Spleen (tissue), 11 donors: ENCODE measurements at regions not wholly inside any gene's neighbourhood (a gene's known extent, or its start where the extent isn't known, plus 50 kb on each side); places are given as distances from the start of the nearest gene placed in this dataset.
A peak's percentile ranks its signal among the peaks of the same experiment; 100 is the strongest.
"Not testable (repeated sequence)": the region's sequence is repeated elsewhere in the genome, so short reads cannot be mapped to it uniquely, and the experiment has no call there.

Source experiments
- DNase-seq: peaks from one replicate; pipeline ENCODE4 v3.0.0-alpha.2; 2020
- H3K27ac ChIP-seq, 8 donors: fragments of 200-600 bp; sonication (generic) in 7 of 8; 1 replicate in 4 of 8; 2 replicates in 4 of 8; pipeline versions ENCODE4 v1.5.0 to v1.8.0; 2016 to 2021; ENCODE audit warnings: inconsistent platforms in 4 of 8, mild to moderate bottlenecking in 4 of 8, moderate library complexity in 1 of 8
- H3K27me3 ChIP-seq, 7 donors: fragments of 200-600 bp; sonication (generic) in 6 of 7; replicated peaks in 1 of 7; 1 replicate in 4 of 7; 2 replicates in 3 of 7; pipeline versions ENCODE4 v1.5.0 to v1.8.0; 2016 to 2021; ENCODE audit warnings: inconsistent platforms in 3 of 7, mild to moderate bottlenecking in 1 of 7
- H3K36me3 ChIP-seq, 6 donors: fragments of 200-600 bp; sonication (generic) in 5 of 6; 1 replicate in 4 of 6; 2 replicates in 2 of 6; pipeline versions ENCODE4 v1.5.0 to v1.8.0; 2016 to 2021; ENCODE audit warnings: inconsistent platforms in 2 of 6
- H3K4me1 ChIP-seq, 6 donors: fragments of 200-600 bp; sonication (generic) in 5 of 6; 1 replicate in 3 of 6; 2 replicates in 3 of 6; pipeline versions ENCODE4 v1.5.0 to v1.8.0; 2016 to 2021; ENCODE audit warnings: inconsistent platforms in 3 of 6
- H3K4me3 ChIP-seq, 8 donors: fragments of 200-600 bp; sonication (generic) in 7 of 8; 1 replicate in 4 of 8; 2 replicates in 4 of 8; pipeline versions ENCODE4 v1.5.0 to v1.8.0; 2016 to 2021; ENCODE audit warnings: inconsistent platforms in 4 of 8, mild to moderate bottlenecking in 4 of 8, moderate library complexity in 2 of 8
- H3K9me3 ChIP-seq, 8 donors: fragments of 200-600 bp; sonication (generic) in 7 of 8; 1 replicate in 4 of 8; 2 replicates in 4 of 8; pipeline versions ENCODE4 v1.5.0 to v1.8.0; 2016 to 2021; ENCODE audit warnings: inconsistent platforms in 4 of 8
- WGBS, 5 donors: extraction: QIAGEN DNeasy Blood & Tissue Kit in 3 of 5; methylation state at CpG; one replicate each; pipeline versions ENCODE4 v1.1.5 to v1.1.7; 2013 to 2018; 5-methylcytosine and 5-hydroxymethylcytosine counted together
- intact Hi-C: fragments of 100-400 bp; cut with DNase I; formaldehyde crosslinking; loops from one replicate; pipeline ENCODE4 v1.15.0; 2023; ENCODE audit warnings: low total_unique reads
- donor health status: healthy with polysubstance abuse.
- donor health status: DM: no; HTN: no; CAD: no; lungs with moderate emphysema.
- donor health status: DM: no; HTN: no; CAD: no.
- donor health status: Bipolar disorder and iron deficiency.
- donor health status: healthy.
- donor health status: DM: no; HTN: no; CAD: no.
- donor health status: DM: yes; HTN: yes; CAD: no.

- H3K36me3 ChIP-seq, H3K9me3 ChIP-seq, intact Hi-C loops, H3K4me3 ChIP-seq, H3K27me3 ChIP-seq, DNase-seq, H3K27ac ChIP-seq, H3K4me1 ChIP-seq: not testable (repeated sequence)
- 76 to 86% (median 79%) methylated on average over 6 to 7 of the region's 7 CpGs for WGBS, 5 donors
These were observed 102.8 kb downstream of the SPATA31A6 start for GRCh38 chr9:42286145-42286845.

- H3K36me3 ChIP-seq, H3K4me3 ChIP-seq, H3K27ac ChIP-seq, H3K27me3 ChIP-seq, H3K9me3 ChIP-seq, H3K4me1 ChIP-seq, intact Hi-C loops: not testable (repeated sequence)
- WGBS, 5 donors: 70 to 89% (median 75%) methylated on average over 36 to 50 of the region's 51 CpGs
- peak; percentile 71 for DNase-seq
These were observed 104.8 kb downstream of the SPATA31A6 start for GRCh38 chr9:42288002-42288864.

GRCh38 chr9:42288865-42289229 lies 105.4 kb downstream of the SPATA31A6 start:
- H3K27me3 ChIP-seq, DNase-seq, H3K4me3 ChIP-seq, H3K36me3 ChIP-seq, intact Hi-C loops, H3K4me1 ChIP-seq, H3K9me3 ChIP-seq, H3K27ac ChIP-seq: not testable (repeated sequence)
- WGBS, 5 donors: 65 to 97% (median 89%) methylated on average over 1 to 8 of the region's 11 CpGs

GRCh38 chr9:42300124-42300523 lies 116.7 kb downstream of the SPATA31A6 start:
- intact Hi-C loops, DNase-seq, H3K27ac ChIP-seq, H3K36me3 ChIP-seq, H3K9me3 ChIP-seq, H3K4me3 ChIP-seq, H3K27me3 ChIP-seq, H3K4me1 ChIP-seq: not testable (repeated sequence)

GRCh38 chr9:42306625-42307024 lies 123.2 kb downstream of the SPATA31A6 start:
- 46 to 56% (median 48%) methylated on average over 2 of the region's 2 CpGs for WGBS, 5 donors
- H3K36me3 ChIP-seq, H3K4me1 ChIP-seq, H3K9me3 ChIP-seq, H3K27ac ChIP-seq, H3K27me3 ChIP-seq, intact Hi-C loops, DNase-seq, H3K4me3 ChIP-seq: not testable (repeated sequence)

GRCh38 chr9:42307449-42307848 lies 124.0 kb downstream of the SPATA31A6 start:
- intact Hi-C loops: not testable (repeated sequence)

GRCh38 chr9:42310972-42311371 lies 127.5 kb downstream of the SPATA31A6 start:
- H3K9me3 ChIP-seq, H3K4me1 ChIP-seq, H3K27ac ChIP-seq, DNase-seq, H3K4me3 ChIP-seq, intact Hi-C loops, H3K27me3 ChIP-seq, H3K36me3 ChIP-seq: not testable (repeated sequence)
- WGBS, 5 donors: 51 to 69% (median 63%) methylated on average over 2 of the region's 2 CpGs

More at GRCh38 chr9:42307449-42307848, 124.0 kb downstream of the SPATA31A6 start:
- not testable (repeated sequence) for H3K36me3 ChIP-seq, H3K4me3 ChIP-seq, H3K27me3 ChIP-seq, H3K27ac ChIP-seq, DNase-seq, H3K4me1 ChIP-seq, H3K9me3 ChIP-seq
- WGBS, 5 donors: 22 to 42% (median 24%) methylated on average over 2 of the region's 2 CpGs

- H3K9me3 ChIP-seq, intact Hi-C loops, H3K4me3 ChIP-seq, H3K36me3 ChIP-seq, H3K4me1 ChIP-seq, H3K27ac ChIP-seq, DNase-seq, H3K27me3 ChIP-seq: not testable (repeated sequence)
- WGBS, 5 donors: 90 to 99% (median 93%) methylated on average over 5 of the region's 5 CpGs
These were observed 132.6 kb downstream of the SPATA31A6 start for GRCh38 chr9:42316026-42316425.

- H3K9me3 ChIP-seq, H3K4me3 ChIP-seq, DNase-seq, H3K27ac ChIP-seq, intact Hi-C loops, H3K36me3 ChIP-seq, H3K4me1 ChIP-seq, H3K27me3 ChIP-seq: not testable (repeated sequence)
- WGBS, 5 donors: 39 to 50% (median 45%) methylated on average over 3 of the region's 3 CpGs
These were observed 134.2 kb downstream of the SPATA31A6 start for GRCh38 chr9:42317677-42318076.

- DNase-seq, H3K36me3 ChIP-seq, H3K4me1 ChIP-seq, H3K4me3 ChIP-seq, intact Hi-C loops, H3K27ac ChIP-seq, H3K27me3 ChIP-seq, H3K9me3 ChIP-seq: not testable (repeated sequence)
- 12 to 31% (median 21%) methylated on average over 6 to 7 of the region's 7 CpGs for WGBS, 5 donors
These were observed 139.8 kb downstream of the SPATA31A6 start for GRCh38 chr9:42323084-42323809.

GRCh38 chr9:42325142-42325541 lies 141.7 kb downstream of the SPATA31A6 start:
- intact Hi-C loops: not testable (repeated sequence)

More at GRCh38 chr9:42325142-42325541, 141.7 kb downstream of the SPATA31A6 start:
- not testable (repeated sequence) for H3K9me3 ChIP-seq, DNase-seq, H3K27ac ChIP-seq, H3K27me3 ChIP-seq, H3K4me3 ChIP-seq, H3K36me3 ChIP-seq, H3K4me1 ChIP-seq
